NCI-H460 (cell line): ENCODE measurements at regions not wholly inside any gene's neighbourhood (a gene's known extent, or its start where the extent isn't known, plus 50 kb on each side); places are given as distances from the start of the nearest gene placed in this dataset.
A peak's percentile ranks its signal among the peaks of the same experiment; 100 is the strongest.

Experiments used
- DNase-seq: peaks from one replicate; pipeline ENCODE4 v3.0.0-alpha.2; 2016; ENCODE audit warnings: low read depth; ENCODE audit errors: extremely low read depth

DNA sequence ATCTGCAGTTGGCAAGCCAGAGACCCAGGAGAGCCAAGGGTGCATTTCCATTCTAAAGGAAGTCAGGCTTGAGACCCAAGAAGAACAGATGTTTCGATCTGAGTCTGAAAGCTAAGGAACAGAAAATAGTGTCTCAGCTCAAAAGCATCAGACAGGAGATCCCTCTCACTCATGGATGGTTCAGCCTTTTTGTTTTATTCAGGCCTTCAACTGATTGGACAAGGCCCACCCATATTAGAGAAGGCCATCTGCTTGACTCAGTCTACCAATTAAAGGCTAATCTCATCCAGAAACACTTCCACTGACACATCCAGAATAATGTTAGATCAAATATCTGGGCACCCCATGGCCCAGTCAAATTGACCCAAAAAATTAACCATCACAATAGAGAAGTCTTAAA is 255.0 kb downstream of the TXNL1 start:
- DNase-seq, result no peak

DNA sequence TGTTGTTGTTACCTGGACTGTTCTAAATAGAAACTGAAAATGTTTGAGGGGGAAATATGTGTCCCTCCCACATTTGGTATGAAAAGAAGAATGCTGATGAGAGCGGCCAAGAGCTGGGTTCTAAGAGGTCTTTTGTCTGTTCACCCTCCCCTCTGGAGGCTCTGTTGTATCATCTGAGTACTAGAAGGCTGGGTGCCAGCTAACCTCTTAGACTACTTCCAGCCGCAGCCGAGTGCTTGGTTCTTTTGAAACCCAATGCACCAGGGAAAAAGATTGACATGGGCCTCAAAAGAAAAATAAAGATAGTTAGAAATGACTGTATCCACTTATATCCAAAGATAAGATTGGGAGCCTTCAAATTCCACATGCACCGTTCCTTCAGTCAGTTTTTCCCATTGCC is 255.9 kb downstream of the TXNL1 start:
- no peak for DNase-seq

- no peak for DNase-seq
Measured at GRCh38 chr18:56381196-56381595, 257.2 kb downstream of the TXNL1 start.

DNA sequence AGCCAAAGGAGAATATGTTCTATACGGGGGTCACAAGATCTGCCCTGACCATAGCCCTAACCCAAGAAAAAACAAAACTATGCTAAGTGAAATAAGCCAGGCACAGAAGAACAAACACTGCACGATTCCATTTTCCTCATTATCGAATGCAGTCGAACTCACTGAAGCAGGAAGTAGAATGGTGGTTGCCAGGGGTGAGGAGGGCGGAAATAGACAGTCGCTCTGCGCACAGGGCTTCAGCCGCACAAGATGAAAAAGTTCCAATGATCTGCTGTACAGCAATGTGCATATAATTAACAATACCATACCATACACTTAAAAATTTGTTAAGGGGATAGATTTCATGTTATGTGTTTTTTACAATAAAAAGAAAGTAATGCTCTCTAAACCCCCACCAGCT is 257.7 kb downstream of the TXNL1 start:
- no peak for DNase-seq

- DNase-seq, result no peak
Measured at GRCh38 chr18:56379256-56379655, 259.1 kb downstream of the TXNL1 start.

DNA sequence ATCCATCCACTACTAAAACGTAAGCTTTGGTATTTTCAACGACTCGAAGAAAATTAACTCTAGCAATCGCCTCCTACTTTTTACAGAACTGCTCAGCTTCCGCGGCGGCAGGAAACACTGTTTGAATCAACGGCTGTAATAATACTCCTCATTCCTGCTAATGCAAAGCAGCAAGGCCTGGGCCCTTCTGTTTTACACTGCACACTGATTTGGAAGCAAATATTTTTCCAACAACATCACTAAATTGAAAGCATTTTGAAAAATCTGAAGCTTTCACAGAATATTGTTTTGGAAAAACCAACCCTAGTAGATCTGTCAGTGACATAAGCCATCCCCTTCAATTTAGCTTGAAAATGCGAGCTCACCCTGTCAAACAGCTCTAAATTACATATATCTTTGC is 261.2 kb downstream of the TXNL1 start:
- no peak for DNase-seq

DNA sequence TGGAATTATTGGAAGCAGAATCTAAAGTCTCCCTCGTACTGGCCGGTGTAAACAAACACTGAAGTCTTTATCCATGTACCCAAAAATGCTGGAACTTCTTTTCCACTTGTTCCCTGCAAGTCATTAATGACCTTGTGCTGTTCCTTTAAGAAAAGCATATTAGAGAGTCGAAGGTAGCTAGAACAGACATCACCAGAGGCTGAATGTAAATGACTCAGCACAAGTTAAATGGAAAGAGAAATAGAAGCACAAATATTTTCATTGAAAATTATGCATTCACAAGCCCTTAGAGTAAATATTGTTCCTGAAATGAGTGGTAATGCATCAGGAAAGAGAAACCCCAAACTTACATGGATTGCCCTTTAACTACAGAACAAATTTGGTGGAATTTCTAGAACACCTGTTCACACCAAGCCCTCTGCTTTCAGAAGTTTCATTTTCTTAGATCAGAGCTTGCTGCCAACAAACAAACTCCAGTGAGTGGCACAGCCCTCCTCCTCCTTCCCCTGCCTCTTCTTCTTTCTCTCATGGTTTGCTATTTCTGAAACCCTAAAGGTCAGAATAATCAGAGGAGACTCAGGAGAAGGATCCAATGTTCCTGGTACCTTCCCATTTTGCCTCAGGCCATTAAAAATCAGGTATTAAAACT is 264.3 kb downstream of the TXNL1 start:
- peak; percentile 12 for DNase-seq

GRCh38 chr18:56373601-56374000 is 264.8 kb downstream of the TXNL1 start:
- DNase-seq, result no peak

DNA sequence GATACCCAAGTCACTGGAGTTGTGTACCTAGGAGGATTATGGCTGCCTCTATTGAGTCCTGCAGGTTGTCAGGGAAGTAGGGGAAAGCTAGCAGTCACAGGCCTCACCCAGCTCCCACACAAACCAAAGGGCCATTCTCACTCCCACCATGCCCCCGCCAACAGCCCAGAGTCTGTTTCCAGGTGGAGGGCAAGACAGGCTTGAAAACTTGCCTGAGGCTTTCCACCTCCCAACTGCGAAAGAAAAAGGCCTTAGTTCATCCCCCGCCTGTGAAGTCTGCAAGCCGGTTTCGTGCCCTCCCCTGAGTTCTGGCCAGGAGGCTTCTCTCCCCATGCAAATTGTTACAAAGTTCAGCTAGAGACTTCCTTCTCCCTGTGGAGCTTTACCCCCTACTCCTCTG is 270.3 kb downstream of the TXNL1 start:
- DNase-seq, result no peak

GRCh38 chr18:56358608-56359280 is 279.6 kb downstream of the TXNL1 start:
- no peak for DNase-seq

DNA sequence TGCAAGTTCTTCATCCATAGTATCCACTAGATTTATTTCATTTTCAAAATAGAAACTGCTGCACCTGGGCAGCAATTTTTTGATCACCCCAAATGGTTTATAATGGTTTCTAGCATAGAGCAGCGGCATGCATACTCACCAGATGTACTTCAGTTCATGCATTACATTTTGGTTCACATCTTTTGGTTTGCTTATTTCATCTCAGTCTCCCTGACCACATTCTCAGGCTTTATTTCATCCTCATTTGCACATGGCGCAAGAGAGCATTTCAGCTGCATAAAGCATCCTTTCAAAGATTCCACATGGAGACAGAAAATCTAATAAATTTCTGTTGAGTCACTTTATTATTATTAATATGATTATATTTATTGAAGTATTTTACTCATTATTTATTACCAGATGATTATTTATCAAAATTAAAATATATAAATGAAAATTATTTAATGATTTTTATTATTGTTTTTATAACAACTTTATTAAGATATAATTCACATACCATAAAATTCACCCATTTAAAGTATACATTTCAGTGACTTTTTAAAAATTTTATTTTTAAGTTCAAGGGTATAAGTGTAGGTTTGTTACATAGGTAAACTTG is 284.6 kb downstream of the TXNL1 start:
- DNase-seq, result no peak

DNA sequence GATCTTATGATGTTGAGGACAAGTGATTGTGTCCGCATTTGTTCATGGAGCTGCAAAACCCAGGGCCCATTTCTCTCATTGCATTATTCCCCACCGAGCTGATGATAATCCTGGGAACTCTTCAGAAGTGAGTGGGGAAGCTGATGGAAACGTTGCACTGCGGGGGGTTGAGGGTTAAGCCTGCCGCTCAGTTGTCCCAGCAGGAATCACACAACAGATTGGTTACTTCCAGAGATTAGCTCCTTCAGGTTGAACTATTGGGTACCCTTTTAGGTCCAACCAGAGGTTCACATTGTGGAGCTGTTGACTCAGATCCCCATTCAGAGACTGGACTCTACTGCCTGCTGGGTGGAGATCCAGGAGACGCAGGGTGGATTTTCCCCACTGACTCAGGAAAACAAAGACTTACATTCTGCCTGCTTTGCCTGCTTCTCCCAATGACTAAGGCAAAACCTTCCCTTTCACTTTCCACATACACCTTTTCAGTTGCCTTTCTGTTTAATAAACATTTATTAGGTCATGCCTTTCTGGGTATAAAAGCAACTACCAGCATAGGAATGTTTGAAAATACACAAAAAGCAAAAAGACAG is 286.4 kb downstream of the TXNL1 start:
- DNase-seq, result no peak

GRCh38 chr18:56337507-56337906 is 300.9 kb downstream of the TXNL1 start:
- no peak for DNase-seq

DNA sequence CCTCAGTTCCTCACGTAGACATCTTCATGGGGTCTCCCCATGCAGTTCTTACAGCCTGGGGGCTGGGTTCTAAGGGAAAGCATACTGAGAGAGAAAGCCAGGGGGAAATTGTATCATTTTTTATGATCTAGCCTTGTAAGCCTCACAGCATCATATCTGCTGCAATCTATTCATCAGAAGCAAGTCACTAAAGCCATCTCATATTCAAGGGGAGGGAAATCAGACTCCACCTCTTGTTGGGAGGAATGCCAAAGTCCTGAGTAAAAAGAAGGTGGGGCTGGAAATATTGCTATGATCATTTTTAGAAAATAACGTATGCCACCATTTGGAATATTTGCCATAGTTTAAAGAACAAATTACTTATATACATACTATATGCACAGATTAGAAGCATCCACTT is 304.6 kb downstream of the TXNL1 start:
- no peak for DNase-seq

- DNase-seq, result no peak
Measured at GRCh38 chr18:56333146-56333545, 305.2 kb downstream of the TXNL1 start.

DNA sequence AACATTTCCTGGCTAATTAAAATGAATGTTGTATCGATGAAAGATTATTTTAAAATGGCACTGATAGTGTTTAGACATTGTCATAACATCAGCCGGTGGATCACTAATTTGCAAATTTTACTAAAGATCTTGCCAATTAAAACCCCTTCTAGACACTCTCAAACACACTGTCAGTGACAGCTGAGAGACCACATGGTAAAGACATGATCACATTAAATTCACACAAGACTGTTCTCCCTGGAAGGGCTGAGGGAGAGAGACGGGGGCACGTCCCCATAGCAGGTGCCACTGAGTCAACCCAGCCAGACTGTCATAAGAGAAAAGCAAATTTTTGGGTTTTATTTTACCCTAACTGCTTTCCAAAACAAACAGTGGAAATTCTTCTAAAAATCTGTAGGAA is 306.0 kb downstream of the TXNL1 start:
- no peak for DNase-seq

DNA sequence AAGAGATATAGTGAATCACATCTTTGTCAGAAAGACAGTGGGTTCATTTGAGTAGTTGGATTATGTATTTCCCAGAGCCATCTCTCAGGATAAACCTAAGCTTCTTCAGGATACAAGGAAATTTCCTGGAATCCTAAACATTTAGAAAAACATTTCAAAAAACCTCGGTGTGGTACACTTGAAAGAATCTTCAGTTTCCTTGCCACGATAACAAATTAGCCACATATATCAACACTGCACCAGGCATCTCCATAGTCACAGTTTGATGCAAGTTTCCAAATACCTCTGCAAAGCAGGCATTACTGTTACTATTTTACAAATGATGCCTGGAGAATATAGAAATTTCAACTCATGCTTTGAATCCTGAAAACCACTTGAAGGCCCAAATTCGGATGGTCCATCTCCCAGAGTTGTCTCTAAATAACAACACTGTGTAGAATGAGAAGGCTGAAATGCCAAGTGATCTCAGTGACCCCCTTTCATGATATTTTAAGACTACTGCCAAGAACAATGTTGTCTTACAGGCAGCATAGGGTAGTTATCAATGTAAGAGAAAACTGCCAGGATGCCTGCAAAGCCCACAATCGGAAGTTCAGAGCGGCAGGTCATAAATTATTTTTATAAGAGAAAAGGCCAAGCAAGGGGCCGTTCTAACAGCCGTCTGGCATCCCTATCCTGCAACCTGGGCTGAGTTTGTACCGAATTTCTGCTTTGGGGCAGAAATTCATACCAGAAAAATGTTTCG is 307.9 kb downstream of the TXNL1 start:
- no peak for DNase-seq

DNA sequence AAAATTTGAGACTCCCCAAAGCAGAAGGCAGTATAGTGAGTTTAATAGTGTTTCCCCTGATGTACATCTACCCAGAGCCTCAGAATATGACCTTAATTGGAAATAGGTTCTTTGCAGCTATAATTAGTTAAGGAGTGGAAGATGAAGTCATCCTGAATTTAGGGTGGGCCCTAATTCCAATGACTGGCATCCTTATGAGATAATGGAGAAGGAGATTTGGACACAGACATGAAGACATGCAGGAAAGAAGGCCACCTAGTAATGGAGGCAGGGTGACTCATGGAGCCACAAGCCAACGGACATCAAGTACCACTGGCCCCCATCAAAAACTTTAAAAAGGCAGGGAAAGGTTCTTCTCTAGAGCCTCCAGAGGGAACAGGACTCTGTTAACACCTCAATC is 308.9 kb downstream of the TXNL1 start:
- no peak for DNase-seq

DNA sequence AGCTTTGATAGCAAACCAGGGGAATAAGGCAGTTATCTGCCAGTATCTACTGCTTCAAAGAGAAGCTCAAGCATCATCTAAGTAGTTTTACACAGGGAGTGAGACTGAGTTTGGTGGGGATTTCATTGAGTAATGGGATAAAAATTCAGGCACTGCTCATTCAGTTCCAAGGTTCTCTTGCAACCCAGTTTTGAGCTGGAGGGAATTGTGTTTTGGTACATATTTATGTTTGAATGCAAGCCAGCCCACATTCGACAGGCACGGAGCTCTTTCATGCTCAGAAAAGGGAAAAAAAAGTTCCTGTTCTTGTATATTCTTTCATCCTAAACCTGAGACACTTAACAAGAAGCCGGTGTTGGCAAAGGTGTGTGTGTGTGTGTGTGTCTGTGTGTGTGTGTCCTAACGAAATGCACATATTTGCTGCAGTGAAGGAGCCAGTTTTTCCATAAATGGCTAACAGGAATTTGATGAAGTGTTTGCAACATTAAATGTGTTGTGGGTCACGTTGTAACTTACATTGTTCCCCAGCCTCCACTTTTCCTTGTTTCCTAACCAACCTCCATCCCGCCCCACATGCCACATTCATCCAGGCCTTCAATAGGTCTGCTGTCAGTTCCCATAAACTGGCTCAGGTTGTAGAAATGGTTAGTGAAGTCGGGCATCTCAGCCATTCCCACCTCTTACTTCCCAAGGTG is 311.1 kb downstream of the TXNL1 start:
- DNase-seq, result no peak

- DNase-seq, result no peak
Measured at GRCh38 chr18:56326336-56327072, 311.9 kb downstream of the TXNL1 start.
